C4-2B (cell line): ENCODE measurements at regions not wholly inside any gene's neighbourhood (a gene's known extent, or its start where the extent isn't known, plus 50 kb on each side); places are given as distances from the start of the nearest gene placed in this dataset.

ENCODE experiments used
- ZFX ChIP-seq: fragments of 450-650 bp; IDR thresholded peaks from 2 replicates; pipeline ENCODE4 v1.6.1; 2017
- TF ChIP-seq, protein P1 (sequence below): fragments of 450-650 bp; conservative IDR thresholded peaks from 2 replicates; pipeline ENCODE4 v1.5.1; 2017; ENCODE audit warnings: mild to moderate bottlenecking

DNA sequence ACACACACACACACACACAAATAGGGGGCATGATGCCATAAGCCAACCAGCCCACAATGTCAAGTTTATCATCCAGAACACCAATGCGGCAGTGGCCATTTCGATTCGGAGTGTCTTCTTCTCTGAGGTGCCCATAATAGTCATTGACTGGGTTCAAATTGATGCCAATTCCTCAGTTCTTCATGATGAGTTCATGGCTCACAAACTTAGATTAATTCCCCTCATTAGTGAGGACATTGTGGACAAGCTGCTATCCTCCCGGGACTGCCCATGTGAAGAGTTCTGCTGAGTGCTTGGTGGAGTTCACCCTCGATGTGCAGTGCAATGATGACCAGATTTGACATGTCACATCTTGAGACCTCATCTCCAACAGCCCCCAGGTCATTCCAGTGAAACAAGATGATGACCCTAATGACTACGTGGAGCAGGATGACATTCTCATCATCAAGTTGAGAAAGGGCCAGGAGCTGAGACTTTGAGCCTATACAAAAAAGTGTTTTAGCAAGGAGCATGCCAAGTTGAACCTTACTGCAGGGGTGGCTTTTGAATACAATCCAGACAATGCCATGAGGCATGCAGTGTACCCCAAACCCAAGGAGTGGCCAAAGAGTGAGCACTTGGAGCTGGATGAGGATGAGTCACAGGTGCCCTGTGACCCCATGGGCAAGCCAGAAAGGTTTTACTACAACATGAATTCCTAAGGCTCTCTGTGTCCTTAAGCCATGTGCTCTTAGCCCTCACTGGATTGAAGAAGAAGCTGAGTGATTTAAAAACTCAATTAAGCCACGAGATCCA, 211.6 kb upstream of the SAMSN1 start:
- TF ChIP-seq, protein P1, sequence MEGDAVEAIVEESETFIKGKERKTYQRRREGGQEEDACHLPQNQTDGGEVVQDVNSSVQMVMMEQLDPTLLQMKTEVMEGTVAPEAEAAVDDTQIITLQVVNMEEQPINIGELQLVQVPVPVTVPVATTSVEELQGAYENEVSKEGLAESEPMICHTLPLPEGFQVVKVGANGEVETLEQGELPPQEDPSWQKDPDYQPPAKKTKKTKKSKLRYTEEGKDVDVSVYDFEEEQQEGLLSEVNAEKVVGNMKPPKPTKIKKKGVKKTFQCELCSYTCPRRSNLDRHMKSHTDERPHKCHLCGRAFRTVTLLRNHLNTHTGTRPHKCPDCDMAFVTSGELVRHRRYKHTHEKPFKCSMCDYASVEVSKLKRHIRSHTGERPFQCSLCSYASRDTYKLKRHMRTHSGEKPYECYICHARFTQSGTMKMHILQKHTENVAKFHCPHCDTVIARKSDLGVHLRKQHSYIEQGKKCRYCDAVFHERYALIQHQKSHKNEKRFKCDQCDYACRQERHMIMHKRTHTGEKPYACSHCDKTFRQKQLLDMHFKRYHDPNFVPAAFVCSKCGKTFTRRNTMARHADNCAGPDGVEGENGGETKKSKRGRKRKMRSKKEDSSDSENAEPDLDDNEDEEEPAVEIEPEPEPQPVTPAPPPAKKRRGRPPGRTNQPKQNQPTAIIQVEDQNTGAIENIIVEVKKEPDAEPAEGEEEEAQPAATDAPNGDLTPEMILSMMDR: no peak
- TF ChIP-seq ZFX: no peak
